CD14-positive monocyte (primary cell): ENCODE measurements at regions not wholly inside any gene's neighbourhood (a gene's known extent, or its start where the extent isn't known, plus 50 kb on each side); places are given as distances from the start of the nearest gene placed in this dataset. TPM values are rescaled to one million over a fixed set of nuclear protein-coding genes. Genes with fewer than 3 reads are reported as not detected.

Experiments used
- DNase-seq, 3 donors: peaks; one replicate each; pipeline ENCODE4 v3.0.0-alpha.2; 2011 to 2022
- H2AFZ ChIP-seq: 2 replicates; pipeline ENCODE4 v1.6.0; 2012; ENCODE audit warnings: mild to moderate bottlenecking, low read depth, low read length, inconsistent platforms; ENCODE audit not compliant: insufficient read depth, poor library complexity, severe bottlenecking
- H3K27ac ChIP-seq, 2 donors: 1 replicate in 1 of 2; 2 replicates in 1 of 2; pipeline ENCODE4 v1.5.1; 2012 to 2013; ENCODE audit warnings: low read length in 2 of 2, control low read depth in 1 of 2, inconsistent platforms in 1 of 2, low read depth in 1 of 2, mild to moderate bottlenecking in 1 of 2
- H3K27me3 ChIP-seq, 2 donors: one replicate each; pipeline versions ENCODE4 v1.6.0 to v1.6.1; 2011 to 2013; ENCODE audit warnings: low read length in 2 of 2; ENCODE audit not compliant: control insufficient read depth in 2 of 2, insufficient read depth in 2 of 2
- H3K36me3 ChIP-seq, 2 donors: replicated peaks in 1 of 2; 1 replicate in 1 of 2; 2 replicates in 1 of 2; pipeline versions ENCODE4 v1.5.1 to v1.6.1; 2012 to 2013; ENCODE audit warnings: low read length in 2 of 2, control low read depth in 1 of 2, inconsistent platforms in 1 of 2, mild to moderate bottlenecking in 1 of 2; ENCODE audit not compliant: insufficient read depth in 2 of 2, control insufficient read depth in 1 of 2
- H3K4me1 ChIP-seq, 2 donors: 1 replicate in 1 of 2; 2 replicates in 1 of 2; pipeline versions ENCODE4 v1.5.1 to v1.6.1; 2012 to 2013; ENCODE audit warnings: low read length in 2 of 2, control low read depth in 1 of 2, inconsistent platforms in 1 of 2, mild to moderate bottlenecking in 1 of 2, moderate library complexity in 1 of 2; ENCODE audit not compliant: insufficient read depth in 2 of 2, control insufficient read depth in 1 of 2
- H3K4me2 ChIP-seq: replicated peaks from 2 replicates; pipeline ENCODE3; 2012; ENCODE audit warnings: low read length, moderate library complexity, mild to moderate bottlenecking; ENCODE audit not compliant: poor library complexity, severe bottlenecking; ENCODE audit errors: extremely low read depth
- H3K4me3 ChIP-seq, 3 experiments: fragments of 200-600 bp in 1 of 3; sonication (generic) in 1 of 3; replicated peaks in 1 of 3; 1 replicate in 2 of 3; 2 replicates in 1 of 3; pipeline ENCODE4 v1.5.1; 2011 to 2013; ENCODE audit warnings: low read length in 3 of 3, mild to moderate bottlenecking in 3 of 3, control low read depth in 2 of 3, low read depth in 2 of 3, inconsistent platforms in 1 of 3, moderate library complexity in 1 of 3
- H3K79me2 ChIP-seq: 2 replicates; pipeline ENCODE4 v1.6.0; 2012; ENCODE audit warnings: mild to moderate bottlenecking, control low read depth, inconsistent platforms, low read length, moderate library complexity; ENCODE audit not compliant: insufficient read depth
- H3K9ac ChIP-seq: 2 replicates; pipeline ENCODE4 v1.6.0; 2017; ENCODE audit warnings: low read length, mild to moderate bottlenecking; ENCODE audit not compliant: insufficient read depth, poor library complexity, severe bottlenecking
- H3K9me3 ChIP-seq, 2 donors: replicated peaks in 1 of 2; 1 replicate in 1 of 2; 2 replicates in 1 of 2; pipeline versions ENCODE4 v1.5.1 to v1.6.1; 2012 to 2013; ENCODE audit warnings: low read length in 2 of 2, control low read depth in 1 of 2; ENCODE audit not compliant: control insufficient read depth in 1 of 2, insufficient read depth in 1 of 2
- H4K20me1 ChIP-seq: 2 replicates; pipeline ENCODE4 v1.6.0; 2012; ENCODE audit warnings: mild to moderate bottlenecking, low read length, control low read depth, moderate library complexity; ENCODE audit not compliant: insufficient read depth
- H3K27ac Mint-ChIP-seq, 7 donors: one replicate each; pipeline ENCODE4 v1.8.0; 2020; ENCODE audit warnings: mild to moderate bottlenecking in 7 of 7, mixed read lengths in 7 of 7, moderate library complexity in 6 of 7, inconsistent platforms in 2 of 7
- H3K27me3 Mint-ChIP-seq, 3 donors: one replicate each; pipeline ENCODE4 v1.8.0; 2021 to 2022; ENCODE audit warnings: low read depth in 3 of 3, mild to moderate bottlenecking in 3 of 3, mixed read lengths in 3 of 3, moderate library complexity in 3 of 3, inconsistent platforms in 1 of 3
- H3K36me3 Mint-ChIP-seq, 2 donors: one replicate each; pipeline ENCODE4 v1.8.0; 2020; ENCODE audit warnings: mixed read lengths in 2 of 2, inconsistent platforms in 1 of 2, mild to moderate bottlenecking in 1 of 2
- H3K4me1 Mint-ChIP-seq: one replicate; pipeline ENCODE4 v1.8.0; 2020; ENCODE audit warnings: mild to moderate bottlenecking, mixed read lengths
- H3K4me3 Mint-ChIP-seq, 2 donors: one replicate each; pipeline ENCODE4 v1.8.0; 2020; ENCODE audit warnings: mild to moderate bottlenecking in 2 of 2, mixed read lengths in 2 of 2, moderate library complexity in 1 of 2
- H3K9me3 Mint-ChIP-seq, 7 donors: one replicate each; pipeline ENCODE4 v1.8.0; 2020 to 2022; ENCODE audit warnings: mixed read lengths in 7 of 7, mild to moderate bottlenecking in 6 of 7, moderate library complexity in 6 of 7, inconsistent platforms in 2 of 7
- WGBS: methylation state at CpG from one replicate; pipeline ENCODE4 v1.1.5; 2013; ENCODE audit warnings: missing lambda C conversion rate; ENCODE audit not compliant: insufficient coverage; 5-methylcytosine and 5-hydroxymethylcytosine counted together
- intact Hi-C, 2 donors: fragments of 100-400 bp; cut with micrococcal nuclease; formaldehyde crosslinking; loops; one replicate each; pipeline versions ENCODE4 v1.15.0 to v1.15.1; 2023
- small RNA-seq: library from RNA; depleted of rRNA; stranded (forward); fragments of <200 nt; gene quantifications from one replicate; pipeline ENCODE3, GENCODE V24; 2012; ENCODE audit warnings: low read depth; ENCODE audit not compliant: insufficient read length
- TF ChIP-seq, protein P1 (sequence below): fragments of 200-600 bp; IDR thresholded peaks from one replicate; pipeline ENCODE4 v1.8.0; 2022; ENCODE audit warnings: antibody characterized with exemption, mild to moderate bottlenecking

- no peaks in the 10 kb centered on the region for H3K36me3 Mint-ChIP-seq
- no peak overlapping the region for H3K4me2 ChIP-seq
- intact Hi-C loops = no loop called here
These were observed 52.4 kb upstream of the ST8SIA3 start for GRCh38 chr18:57299931-57300330.

GRCh38 chr18:57301573-57302559, 50.5 kb upstream of the ST8SIA3 start:
- Mint-ChIP-seq H3K27ac (no peak overlapping the region), H3K9me3 (peaks cover 0 to 3% (median 0%) of the 10 kb centered on the region in 7 donors), H3K4me1 (no peaks in the 10 kb centered on the region), H3K36me3 (no peaks in the 10 kb centered on the region), H3K4me3 (no peak overlapping the region), H3K27me3 (peaks cover 9 to 21% (median 14%) of the 10 kb centered on the region in 3 donors)
- no peaks in the 10 kb centered on the region for H4K20me1 ChIP-seq
- no peak overlapping the region for H3K4me2 ChIP-seq
- H2AFZ ChIP-seq = no peak overlapping the region
- no peaks in the 10 kb centered on the region for H3K9me3 ChIP-seq
- H3K36me3 ChIP-seq = no peaks in the 10 kb centered on the region
- no peak for DNase-seq
- H3K27me3 ChIP-seq = no peaks in the 10 kb centered on the region
- H3K4me1 ChIP-seq = no peaks in the 10 kb centered on the region
- H3K4me3 ChIP-seq = no peak overlapping the region
- TF ChIP-seq, protein P1, sequence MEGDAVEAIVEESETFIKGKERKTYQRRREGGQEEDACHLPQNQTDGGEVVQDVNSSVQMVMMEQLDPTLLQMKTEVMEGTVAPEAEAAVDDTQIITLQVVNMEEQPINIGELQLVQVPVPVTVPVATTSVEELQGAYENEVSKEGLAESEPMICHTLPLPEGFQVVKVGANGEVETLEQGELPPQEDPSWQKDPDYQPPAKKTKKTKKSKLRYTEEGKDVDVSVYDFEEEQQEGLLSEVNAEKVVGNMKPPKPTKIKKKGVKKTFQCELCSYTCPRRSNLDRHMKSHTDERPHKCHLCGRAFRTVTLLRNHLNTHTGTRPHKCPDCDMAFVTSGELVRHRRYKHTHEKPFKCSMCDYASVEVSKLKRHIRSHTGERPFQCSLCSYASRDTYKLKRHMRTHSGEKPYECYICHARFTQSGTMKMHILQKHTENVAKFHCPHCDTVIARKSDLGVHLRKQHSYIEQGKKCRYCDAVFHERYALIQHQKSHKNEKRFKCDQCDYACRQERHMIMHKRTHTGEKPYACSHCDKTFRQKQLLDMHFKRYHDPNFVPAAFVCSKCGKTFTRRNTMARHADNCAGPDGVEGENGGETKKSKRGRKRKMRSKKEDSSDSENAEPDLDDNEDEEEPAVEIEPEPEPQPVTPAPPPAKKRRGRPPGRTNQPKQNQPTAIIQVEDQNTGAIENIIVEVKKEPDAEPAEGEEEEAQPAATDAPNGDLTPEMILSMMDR = no peak
- H3K27ac ChIP-seq = no peak overlapping the region
- no peaks in the 10 kb centered on the region for H3K79me2 ChIP-seq
- intact Hi-C loops = no loop called here
- WGBS = 70% methylated on average over 5 of the region's 11 CpGs
- H3K9ac ChIP-seq = no peak overlapping the region

More at GRCh38 chr18:57299931-57300330, 52.4 kb upstream of the ST8SIA3 start:
- Histone ChIP-seq H3K4me3 (no peak overlapping the region), H3K4me1 (no peaks in the 10 kb centered on the region), H3K79me2 (no peaks in the 10 kb centered on the region), H3K27ac (no peak overlapping the region), H3K27me3 (no peaks in the 10 kb centered on the region), H3K9me3 (no peaks in the 10 kb centered on the region), H3K9ac (no peak overlapping the region), H4K20me1 (no peaks in the 10 kb centered on the region), H2AFZ (no peak overlapping the region), H3K36me3 (no peaks in the 10 kb centered on the region)
- Mint-ChIP-seq H3K27me3 (peaks cover 6 to 21% (median 13%) of the 10 kb centered on the region in 3 donors), H3K4me3 (no peak overlapping the region), H3K4me1 (no peaks in the 10 kb centered on the region), H3K9me3 (peaks cover 0 to 2% (median 0%) of the 10 kb centered on the region in 7 donors), H3K27ac (no peak overlapping the region)
- no peak for DNase-seq
- TF ChIP-seq, protein P1 = no peak

Small RNA genes in the stretch of these regions (small RNA-seq; reads per million reads assigned to genes)
- not detected for gene RNU6-737P
